ENCODE measurements at regions not wholly inside any gene's neighbourhood (a gene's known extent, or its start where the extent isn't known, plus 50 kb on each side); places are given as distances from the start of the nearest gene placed in this dataset.

GRCh38 chr17:43329183-43329582, 69.6 kb upstream of the ARL4D start:
- Mint-ChIP-seq H3K4me3 (no peak overlapping the region), H3K4me1 (peaks cover 19% of the 10 kb centered on the region), H3K36me3 (peaks cover 2% of the 10 kb centered on the region), H3K9me3 (peaks cover 3% of the 10 kb centered on the region), H3K27ac (no peak overlapping the region), H3K27me3 (ENCODE audit: insufficient read depth, low read depth) (peaks cover 3% of the 10 kb centered on the region)
- H3K27me3 ChIP-seq = no peaks in the 10 kb centered on the region
- no peaks in the 10 kb centered on the region for H3K36me3 ChIP-seq
- DNase-seq (ENCODE audit: low spot score) = no peak
- no peaks in the 10 kb centered on the region for H3K9me3 ChIP-seq (ENCODE audit: low read depth)
- no peaks in the 10 kb centered on the region for H4K20me1 ChIP-seq (ENCODE audit: low read depth)
- H3K27ac ChIP-seq = no peak overlapping the region
- no peak overlapping the region for H3K4me3 ChIP-seq
- no peak overlapping the region for H3K9ac ChIP-seq
- H3K79me2 ChIP-seq (ENCODE audit: low read depth) = no peaks in the 10 kb centered on the region
- H3K4me1 ChIP-seq = peaks cover 18% of the 10 kb centered on the region
- peaks cover 23% of the 10 kb centered on the region for H3F3A ChIP-seq (ENCODE audit: low read depth)
- no peak for TF ChIP-seq CTCF (IDR thresholded peaks at IDR 0.05)
- TF ChIP-seq EZH2 (IDR thresholded peaks at IDR 0.05) = no peak
- no peak overlapping the region for H3K4me2 ChIP-seq
- H2AFZ ChIP-seq (replicated peaks) = no peak overlapping the region

GRCh38 chr17:43328650-43329049, 70.1 kb upstream of the ARL4D start:
- peaks cover 2% of the 10 kb centered on the region for H3K36me3 Mint-ChIP-seq
- H3K4me3 Mint-ChIP-seq = no peak overlapping the region
- no peaks in the 10 kb centered on the region for H3K79me2 ChIP-seq (ENCODE audit: low read depth)
- H3K27me3 ChIP-seq = no peaks in the 10 kb centered on the region
- H3K4me3 ChIP-seq = no peak overlapping the region
- DNase-seq (ENCODE audit: low spot score) = no peak
- H3K9ac ChIP-seq = no peak overlapping the region
- peaks cover 6% of the 10 kb centered on the region for H3K9me3 Mint-ChIP-seq
- H3K4me1 Mint-ChIP-seq = peaks cover 14% of the 10 kb centered on the region
- peaks cover 3% of the 10 kb centered on the region for H3K27me3 Mint-ChIP-seq (ENCODE audit: insufficient read depth, low read depth)
- TF ChIP-seq EZH2 (IDR thresholded peaks at IDR 0.05) = no peak
- TF ChIP-seq CTCF (IDR thresholded peaks at IDR 0.05) = no peak
- TF ChIP-seq EZH2phosphoT487 (IDR thresholded peaks at IDR 0.05) = no peak
- no peaks in the 10 kb centered on the region for H3K36me3 ChIP-seq
- peaks cover 18% of the 10 kb centered on the region for H3F3A ChIP-seq (ENCODE audit: low read depth)
- H3K27ac ChIP-seq = no peak overlapping the region
- no peak overlapping the region for H3K4me2 ChIP-seq
- no peak overlapping the region for H2AFZ ChIP-seq (replicated peaks)
- H3K9me3 ChIP-seq (ENCODE audit: low read depth) = no peaks in the 10 kb centered on the region
- H3K4me1 ChIP-seq = peaks cover 14% of the 10 kb centered on the region
- no peaks in the 10 kb centered on the region for H4K20me1 ChIP-seq (ENCODE audit: low read depth)
- no peak overlapping the region for H3K27ac Mint-ChIP-seq

GRCh38 chr17:43327834-43328420, 70.9 kb upstream of the ARL4D start:
- H3K9ac ChIP-seq = no peak overlapping the region
- DNase-seq (ENCODE audit: low spot score) = no peak
- Mint-ChIP-seq H3K27me3 (ENCODE audit: insufficient read depth, low read depth) (peaks cover 3% of the 10 kb centered on the region), H3K4me1 (peaks cover 12% of the 10 kb centered on the region), H3K27ac (no peak overlapping the region), H3K9me3 (peaks cover 6% of the 10 kb centered on the region), H3K36me3 (peaks cover 2% of the 10 kb centered on the region), H3K4me3 (no peak overlapping the region)
- no peaks in the 10 kb centered on the region for H3K27me3 ChIP-seq
- H3K4me2 ChIP-seq = no peak overlapping the region
- H3K4me3 ChIP-seq = no peak overlapping the region
- peaks cover 13% of the 10 kb centered on the region for H3K4me1 ChIP-seq
- no peaks in the 10 kb centered on the region for H4K20me1 ChIP-seq (ENCODE audit: low read depth)
- no peak overlapping the region for H2AFZ ChIP-seq (replicated peaks)
- H3K9me3 ChIP-seq (ENCODE audit: low read depth) = no peaks in the 10 kb centered on the region
- no peaks in the 10 kb centered on the region for H3K79me2 ChIP-seq (ENCODE audit: low read depth)
- peaks cover 15% of the 10 kb centered on the region for H3F3A ChIP-seq (ENCODE audit: low read depth)
- no peak overlapping the region for H3K27ac ChIP-seq
- no peaks in the 10 kb centered on the region for H3K36me3 ChIP-seq
- no peak for TF ChIP-seq EZH2phosphoT487 (IDR thresholded peaks at IDR 0.05)
- no peak for TF ChIP-seq EZH2 (IDR thresholded peaks at IDR 0.05)
- TF ChIP-seq CTCF (IDR thresholded peaks at IDR 0.05) = no peak
